ENCODE measurements at regions not wholly inside any gene's neighbourhood (a gene's known extent, or its start where the extent isn't known, plus 50 kb on each side); places are given as distances from the start of the nearest gene placed in this dataset.

GRCh38 chr12:66947119-66947518 is 268.2 kb upstream of the GRIP1 start:
- Histone ChIP-seq H3K4me3 (no peak overlapping the region), H3K36me3 (no peaks in the 10 kb centered on the region), H3K27me3 (no peaks in the 10 kb centered on the region), H3K27ac (no peak overlapping the region), H3K4me1 (no peaks in the 10 kb centered on the region), H3K9me3 (no peaks in the 10 kb centered on the region)
- no peak for TF ChIP-seq CTCF (IDR thresholded peaks at IDR 0.05)
- 50 to 69% methylated on average over 4 of the region's 4 CpGs for WGBS, 2 donors
- intact Hi-C loops (cut with DNase I) = no loop called here
- no peak for ATAC-seq
- no peak for DNase-seq

- no peaks in the 10 kb centered on the region for H3K9me3 ChIP-seq
- H3K4me3 ChIP-seq = no peak overlapping the region
- intact Hi-C loops (cut with DNase I) = no loop called here
- H3K36me3 ChIP-seq = no peaks in the 10 kb centered on the region
- ATAC-seq (no peak), DNase-seq (no peak)
- no peak overlapping the region for H3K27ac ChIP-seq
- no peak for TF ChIP-seq CTCF (IDR thresholded peaks at IDR 0.05)
- H3K27me3 ChIP-seq = no peaks in the 10 kb centered on the region
- WGBS, 2 donors = 70 to 87% methylated on average over 1 of the region's 1 CpG
- H3K4me1 ChIP-seq = no peaks in the 10 kb centered on the region
Measured at GRCh38 chr12:66952668-66953067, 273.8 kb upstream of the GRIP1 start.

DNA sequence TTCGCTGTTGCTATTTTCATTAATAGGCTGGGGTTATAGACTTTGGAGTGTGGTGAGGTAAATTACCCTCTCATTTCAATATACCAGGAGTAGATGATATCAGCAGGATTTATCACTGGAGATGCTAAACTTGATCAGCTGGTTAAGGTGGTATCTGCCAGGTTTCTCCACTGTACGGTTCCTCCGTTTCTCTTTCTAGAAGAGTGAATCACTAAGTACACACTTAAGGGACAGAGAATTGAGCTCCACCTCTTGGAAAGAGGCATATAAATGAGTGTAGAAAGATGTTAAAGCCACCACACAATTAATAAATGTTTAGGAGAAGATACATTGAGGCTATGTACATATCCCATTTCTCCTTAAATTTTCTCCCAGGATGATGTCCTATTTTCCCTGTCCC is 277.4 kb upstream of the GRIP1 start:
- H3K27me3 ChIP-seq = no peaks in the 10 kb centered on the region
- WGBS, 2 donors = 96 to 97% methylated on average over 3 of the region's 3 CpGs
- no peak for TF ChIP-seq CTCF (IDR thresholded peaks at IDR 0.05)
- no peaks in the 10 kb centered on the region for H3K4me1 ChIP-seq
- DNase-seq (no peak), ATAC-seq (no peak)
- H3K36me3 ChIP-seq = no peaks in the 10 kb centered on the region
- no peak overlapping the region for H3K27ac ChIP-seq
- no peaks in the 10 kb centered on the region for H3K9me3 ChIP-seq
- intact Hi-C loops (cut with DNase I) = loop anchor here in 1 of 10 donors (5.0 kb wide), 1 partner anchor 934 kb away; no protein-coding TSS in a partner anchor
- no peak overlapping the region for H3K4me3 ChIP-seq

DNA sequence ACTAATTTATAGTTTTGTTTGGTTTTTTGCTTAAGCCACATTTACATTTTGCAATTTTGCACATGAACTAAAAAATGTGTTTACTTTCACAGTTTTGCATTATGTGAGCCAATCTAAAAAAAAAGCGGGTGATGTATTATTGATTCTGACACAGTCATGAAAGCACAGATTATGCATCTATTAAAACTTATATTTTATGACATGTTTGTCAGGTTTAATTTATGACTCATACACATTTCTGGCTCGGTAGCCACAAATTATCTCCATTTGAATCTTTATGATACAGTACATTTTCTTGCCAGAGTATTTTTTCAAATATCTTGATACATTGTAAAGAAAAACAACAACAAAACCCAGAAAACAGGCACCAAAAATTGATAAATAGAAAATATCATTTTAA is 280.4 kb upstream of the GRIP1 start:
- Histone ChIP-seq H3K4me1 (no peaks in the 10 kb centered on the region), H3K27me3 (no peaks in the 10 kb centered on the region), H3K4me3 (no peak overlapping the region), H3K9me3 (no peaks in the 10 kb centered on the region), H3K27ac (no peak overlapping the region), H3K36me3 (no peaks in the 10 kb centered on the region)
- TF ChIP-seq CTCF (IDR thresholded peaks at IDR 0.05) = no peak
- intact Hi-C loops (cut with DNase I) = loop anchor here in 1 of 10 donors (5.0 kb wide), 1 partner anchor 937 kb away; no protein-coding TSS in a partner anchor
- WGBS, 2 donors = 76 to 90% methylated on average over 2 of the region's 2 CpGs
- ATAC-seq = no peak
- DNase-seq = no peak

Data from heart right ventricle (tissue), 16 donors.